Tongue (tissue), 1 donor: ENCODE measurements at regions not wholly inside any gene's neighbourhood (a gene's known extent, or its start where the extent isn't known, plus 50 kb on each side); places are given as distances from the start of the nearest gene placed in this dataset.
"Not testable (repeated sequence)": the region's sequence is repeated elsewhere in the genome, so short reads cannot be mapped to it uniquely, and the experiment has no call there.

ENCODE experiments used
- DNase-seq: peaks from one replicate; pipeline ENCODE4 v3.0.0-alpha.2; 2015

DNA sequence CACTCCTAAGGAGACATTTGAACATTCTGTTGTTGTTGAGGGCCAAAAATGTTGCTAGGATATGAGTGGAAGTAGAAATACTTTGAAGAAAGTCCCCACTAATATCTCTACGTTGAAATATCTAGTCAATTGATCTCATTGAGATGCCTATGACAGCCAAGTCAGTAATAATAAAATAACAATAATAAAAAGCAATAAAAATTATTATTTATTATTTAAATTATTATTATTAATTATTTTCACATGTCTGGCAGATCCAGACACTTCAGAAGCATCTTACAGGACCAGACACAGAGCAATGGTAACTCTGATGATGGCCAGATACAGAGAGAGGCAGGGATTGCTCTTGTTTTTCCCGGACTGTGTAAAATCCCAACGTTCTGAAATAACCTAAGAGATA lies 143.5 kb upstream of the PALMD start:
- no peak for DNase-seq

DNA sequence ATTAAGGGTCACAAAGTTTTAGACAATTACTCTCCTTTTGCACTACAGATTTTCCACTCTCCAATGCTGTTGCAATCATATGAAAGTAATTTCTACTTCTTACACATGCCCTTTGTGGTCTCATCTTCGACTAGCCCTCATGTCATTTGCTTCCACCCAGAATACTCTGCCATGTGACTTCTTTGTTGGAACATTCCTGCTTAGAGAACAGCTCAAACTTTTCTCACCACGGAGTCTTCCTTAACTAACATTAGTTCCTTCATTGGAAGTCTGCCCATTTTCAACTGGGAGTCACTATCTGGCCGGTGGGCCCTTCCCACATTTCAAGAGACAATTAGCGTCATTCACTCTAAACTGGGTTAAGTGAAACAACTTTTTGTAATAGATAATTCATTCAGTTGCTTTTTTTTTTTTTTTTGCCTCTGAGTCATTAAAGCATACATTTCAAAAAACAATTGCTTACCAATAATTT lies 142.6 kb upstream of the PALMD start:
- peak; percentile 35 for DNase-seq

DNA sequence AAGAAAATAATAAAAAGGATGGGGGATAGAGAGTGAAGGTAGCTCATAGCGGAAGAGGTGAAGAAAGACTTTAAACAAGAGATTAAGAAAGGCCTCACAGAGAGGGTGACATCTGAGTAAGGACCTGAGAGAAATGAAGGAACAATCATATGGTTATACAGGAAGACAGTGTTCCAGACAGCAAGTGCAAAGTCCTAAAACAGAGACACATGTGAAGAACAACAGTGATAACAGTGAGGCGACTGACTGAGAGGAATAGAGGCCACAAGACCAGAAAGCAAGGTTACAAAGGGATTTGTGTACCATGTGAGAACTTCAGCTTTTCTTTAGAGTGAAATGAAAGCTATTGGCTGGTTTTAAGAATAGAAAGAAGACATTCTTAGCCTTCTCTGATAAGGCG lies 141.6 kb upstream of the PALMD start:
- DNase-seq, result no peak

DNA sequence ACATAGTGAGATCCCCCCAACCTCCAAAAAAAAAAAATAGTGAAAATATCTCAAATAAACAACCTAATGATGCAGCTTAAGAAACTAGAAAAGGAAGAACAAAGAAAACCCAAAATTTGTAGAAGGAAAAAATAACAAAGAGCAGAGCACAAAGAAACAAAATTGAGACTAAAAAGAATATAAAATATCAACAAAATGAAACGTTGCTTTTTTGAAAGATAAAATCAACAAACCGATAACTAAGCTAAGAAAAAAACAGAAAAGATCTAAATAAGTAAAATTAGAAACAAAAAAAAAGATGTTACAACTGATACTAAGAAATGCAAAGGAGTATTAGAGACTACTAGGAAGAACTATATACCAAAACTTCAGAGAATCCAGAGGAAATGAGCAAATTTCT lies 139.3 kb upstream of the PALMD start:
- no peak for DNase-seq

DNA sequence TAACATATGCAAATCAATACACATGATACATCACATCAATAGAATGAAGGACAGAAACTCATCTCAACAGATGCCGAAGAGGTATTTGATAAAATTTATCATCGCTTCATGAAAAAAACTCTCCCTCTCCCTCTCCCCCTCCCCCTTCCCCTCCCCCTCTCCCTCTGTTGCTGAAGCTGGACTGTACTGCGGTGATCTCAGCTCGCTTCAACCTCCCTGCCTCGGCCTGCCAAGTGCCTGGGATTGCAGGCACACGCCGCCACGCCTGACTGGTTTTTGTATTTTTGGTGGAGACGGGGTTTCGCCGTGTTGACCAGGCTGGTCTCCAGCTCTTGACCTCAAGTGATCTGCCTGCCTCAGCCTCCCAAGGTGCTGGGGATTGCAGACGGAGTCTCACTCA lies 138.5 kb upstream of the PALMD start:
- DNase-seq, result not testable (repeated sequence)

DNA sequence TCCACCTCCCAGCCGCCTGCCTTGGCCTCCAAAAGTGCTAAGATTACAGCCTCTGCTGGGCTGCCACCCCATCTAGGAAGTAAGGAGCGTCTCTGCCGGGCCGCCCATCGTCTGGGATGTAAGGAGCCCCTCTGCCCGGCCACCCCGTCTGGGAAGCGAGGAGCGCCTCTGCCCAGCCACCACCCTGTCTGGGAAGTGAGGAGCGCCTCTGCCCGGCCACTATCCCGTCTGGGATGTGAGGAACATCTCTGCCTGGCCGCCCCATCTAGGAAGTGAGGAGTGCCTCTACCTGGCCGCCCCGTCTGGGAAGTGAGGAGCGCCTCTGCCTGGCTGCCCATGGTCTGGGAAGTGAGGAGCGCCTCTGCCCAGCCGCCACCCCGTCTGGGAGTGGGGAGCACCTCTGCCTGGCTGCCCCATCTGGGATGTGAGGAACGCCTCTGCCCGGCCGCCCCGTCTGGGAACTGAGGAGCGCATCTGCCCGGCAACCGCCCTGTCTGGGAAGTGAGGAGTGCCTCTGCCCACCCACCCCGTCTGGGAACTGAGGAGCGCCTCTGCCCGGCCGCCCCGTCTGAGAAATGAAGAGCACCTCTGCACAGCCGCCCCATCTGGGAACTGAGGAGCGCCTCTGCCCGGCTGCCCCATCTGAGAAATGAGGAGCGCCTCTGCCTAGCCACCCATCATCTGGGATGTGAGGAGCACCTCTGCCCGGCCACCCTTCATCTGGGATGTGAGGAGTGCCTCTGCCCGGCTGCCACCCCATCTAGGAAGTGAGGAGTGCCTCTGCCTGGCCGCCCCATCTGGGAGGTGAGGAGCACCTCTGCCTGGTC lies 137.8 kb upstream of the PALMD start:
- DNase-seq, result no peak

DNA sequence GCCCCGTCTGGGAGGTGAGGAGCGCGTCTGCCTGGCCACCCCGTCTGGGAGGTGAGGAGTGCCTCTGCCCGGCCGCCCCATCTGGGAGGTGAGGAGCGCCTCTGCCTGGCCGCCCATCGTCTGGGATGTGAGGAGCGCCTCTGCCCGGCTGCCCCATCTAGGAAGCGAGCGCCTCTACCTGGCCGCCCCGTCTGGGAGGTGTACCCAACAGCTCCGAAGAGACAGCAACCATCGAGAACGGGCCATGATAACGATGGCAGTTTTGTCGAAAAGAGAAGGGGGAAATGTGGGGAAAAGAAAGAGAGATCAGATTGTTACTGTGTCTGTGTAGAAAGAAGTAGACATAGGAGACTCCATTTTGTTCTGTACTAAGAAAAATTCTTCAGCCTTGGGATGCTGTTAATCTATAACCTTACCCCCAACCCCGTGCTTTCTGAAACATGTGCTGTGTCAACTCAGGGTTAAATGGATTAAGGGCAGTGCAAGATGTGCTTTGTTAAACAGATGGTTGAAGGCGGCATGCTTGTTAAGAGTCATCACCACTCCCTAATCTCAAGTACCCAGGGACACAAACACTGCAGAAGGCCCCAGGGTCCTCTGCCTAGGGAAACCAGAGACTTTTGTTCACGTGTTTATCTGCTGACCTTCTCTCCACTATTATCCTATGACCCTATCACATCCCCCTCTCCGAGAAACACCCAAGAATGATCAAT lies 137.0 kb upstream of the PALMD start:
- not testable (repeated sequence) for DNase-seq

DNA sequence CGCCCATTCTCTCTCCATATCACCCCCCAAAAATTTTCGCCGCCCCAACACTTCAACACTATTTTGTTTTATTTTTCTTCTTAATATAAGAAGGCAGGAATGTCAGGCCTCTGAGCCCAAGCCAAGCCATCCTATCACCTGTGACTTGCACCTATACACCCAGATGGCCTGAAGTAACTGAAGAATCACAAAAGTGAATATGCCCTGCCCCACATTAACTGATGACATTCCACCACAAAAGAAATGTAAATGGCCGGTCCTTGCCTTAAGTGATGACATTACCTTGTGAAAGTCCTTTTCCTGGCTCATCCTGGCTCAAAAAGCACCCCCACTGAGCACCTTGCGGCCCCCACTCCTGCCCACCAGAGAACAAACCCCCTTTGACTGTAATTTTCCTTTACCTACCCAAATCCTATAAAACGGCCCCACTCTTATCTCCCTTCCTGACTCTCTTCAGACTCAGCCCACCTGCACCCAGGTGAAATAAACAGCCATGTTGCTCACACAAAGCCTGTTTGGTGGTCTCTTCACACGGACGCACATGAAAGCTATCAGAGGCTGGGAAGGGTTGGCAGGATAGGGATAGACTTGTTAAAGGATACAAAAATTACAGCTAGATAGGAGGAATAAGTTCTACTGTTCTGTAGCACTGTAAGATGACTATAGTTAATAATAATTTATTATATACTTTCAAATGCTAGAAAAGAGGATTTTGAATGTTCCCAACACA lies 130.9 kb upstream of the PALMD start:
- DNase-seq, result not testable (repeated sequence)

DNA sequence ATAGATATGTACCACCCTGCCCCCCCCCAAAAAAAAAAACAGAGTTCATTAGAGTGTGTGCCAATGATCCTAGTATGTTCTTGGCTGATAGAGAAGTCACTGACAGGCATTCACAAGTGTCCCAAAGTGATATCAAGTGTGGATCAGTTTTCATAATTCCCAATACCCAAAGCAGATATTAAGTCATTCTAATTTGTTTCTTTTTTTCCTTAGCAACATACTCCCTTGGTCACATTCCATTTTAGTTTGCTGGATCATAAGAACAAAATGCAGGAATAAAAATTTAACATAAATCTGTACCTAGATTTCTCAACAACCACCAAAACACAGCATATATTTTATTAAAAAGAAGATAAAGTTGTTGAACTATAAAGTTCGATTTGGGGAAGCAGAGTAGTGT lies 129.8 kb upstream of the PALMD start:
- DNase-seq, result peak; percentile 32

DNA sequence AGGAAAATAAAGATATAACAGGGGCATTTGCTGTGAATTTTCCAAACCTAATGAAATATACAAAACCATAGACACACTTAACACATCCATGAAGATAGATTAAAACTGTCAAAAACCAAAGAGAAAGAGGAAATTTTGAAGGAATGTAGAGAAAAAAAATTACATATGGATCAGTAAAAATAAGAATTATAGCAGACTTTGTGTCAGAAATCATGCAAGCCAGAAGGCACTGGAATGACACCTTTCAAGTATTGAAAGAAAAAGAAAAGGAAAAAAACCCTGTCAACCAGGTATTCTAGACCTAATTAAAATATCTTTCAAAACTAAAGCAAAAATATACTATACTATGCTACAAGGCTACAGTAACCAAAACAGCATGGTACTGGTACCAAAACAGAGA lies 125.8 kb upstream of the PALMD start:
- DNase-seq, result no peak

DNA sequence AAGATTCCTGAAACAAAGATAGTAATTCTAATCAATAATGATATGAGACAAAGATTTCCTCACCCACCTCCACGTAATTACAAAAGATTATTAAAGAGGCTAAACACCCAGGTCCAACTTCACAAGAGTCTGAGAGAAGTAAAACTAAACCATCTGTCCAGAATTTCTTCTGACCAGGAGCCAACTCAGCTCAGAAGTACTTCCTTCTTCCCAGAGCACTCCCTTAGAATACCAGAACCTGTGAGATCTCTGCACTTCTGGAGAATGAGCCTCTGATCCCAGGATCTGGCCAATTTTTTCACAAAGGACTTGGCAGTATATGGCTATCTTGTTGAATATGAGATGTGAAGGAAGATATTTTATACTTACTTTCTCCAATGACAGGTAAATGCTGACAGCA lies 120.6 kb upstream of the PALMD start:
- DNase-seq, result no peak

DNA sequence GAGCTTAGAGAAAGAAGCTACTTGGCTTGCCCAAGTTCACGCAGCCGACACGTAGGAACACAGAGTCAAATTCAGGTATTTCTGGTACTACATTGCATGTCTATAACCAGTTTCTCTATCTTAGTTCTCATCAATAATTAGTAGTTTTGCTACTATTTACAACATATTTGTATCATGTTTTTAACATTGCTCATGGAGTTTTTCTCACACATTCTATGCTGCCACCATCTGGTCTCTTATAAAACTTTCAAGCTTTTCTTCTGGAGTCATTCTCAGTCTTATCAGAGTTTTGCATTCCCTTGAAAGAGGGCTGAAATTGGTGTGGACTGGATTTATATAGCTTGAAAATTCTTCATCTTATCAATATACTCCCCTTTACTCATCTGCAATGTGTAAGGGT lies 118.8 kb upstream of the PALMD start:
- peak; percentile 48 for DNase-seq

DNA sequence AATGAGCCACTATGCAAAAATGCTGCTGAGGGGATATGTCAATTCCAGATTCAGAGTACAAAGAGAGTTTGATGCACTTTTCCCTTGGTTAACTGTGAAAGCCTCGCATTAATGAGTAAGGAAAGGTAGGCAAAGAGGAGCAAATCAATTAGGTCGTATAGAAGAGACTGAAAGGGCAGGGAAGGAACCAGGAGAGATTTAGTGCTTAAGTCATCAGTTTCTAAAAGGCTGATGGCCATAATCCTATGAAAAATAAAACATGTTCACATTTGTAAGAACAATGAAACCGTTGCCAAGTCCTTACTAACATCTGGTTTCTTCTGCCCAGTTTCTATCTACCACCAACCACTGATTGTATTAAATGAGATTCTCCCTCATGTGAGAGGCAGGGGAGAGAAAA lies 118.4 kb upstream of the PALMD start:
- no peak for DNase-seq

DNA sequence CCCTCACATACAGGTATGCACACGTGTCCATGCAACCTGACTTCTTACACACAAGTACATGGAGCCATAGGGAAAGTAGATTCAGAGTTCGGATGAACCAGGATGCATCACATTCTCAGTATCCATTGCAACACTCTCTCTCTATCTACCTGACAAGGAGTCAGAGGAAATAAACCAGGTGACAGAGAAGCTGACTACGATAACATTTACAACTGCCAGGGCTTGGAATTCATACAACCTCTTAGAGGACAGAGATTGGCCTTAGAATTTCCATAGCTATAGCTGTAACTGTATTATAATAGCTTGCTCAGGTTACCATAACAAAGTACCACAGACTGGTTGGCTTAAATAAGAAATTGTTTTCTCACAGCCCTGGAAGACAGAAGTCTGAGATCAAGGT lies 116.9 kb upstream of the PALMD start:
- no peak for DNase-seq

DNA sequence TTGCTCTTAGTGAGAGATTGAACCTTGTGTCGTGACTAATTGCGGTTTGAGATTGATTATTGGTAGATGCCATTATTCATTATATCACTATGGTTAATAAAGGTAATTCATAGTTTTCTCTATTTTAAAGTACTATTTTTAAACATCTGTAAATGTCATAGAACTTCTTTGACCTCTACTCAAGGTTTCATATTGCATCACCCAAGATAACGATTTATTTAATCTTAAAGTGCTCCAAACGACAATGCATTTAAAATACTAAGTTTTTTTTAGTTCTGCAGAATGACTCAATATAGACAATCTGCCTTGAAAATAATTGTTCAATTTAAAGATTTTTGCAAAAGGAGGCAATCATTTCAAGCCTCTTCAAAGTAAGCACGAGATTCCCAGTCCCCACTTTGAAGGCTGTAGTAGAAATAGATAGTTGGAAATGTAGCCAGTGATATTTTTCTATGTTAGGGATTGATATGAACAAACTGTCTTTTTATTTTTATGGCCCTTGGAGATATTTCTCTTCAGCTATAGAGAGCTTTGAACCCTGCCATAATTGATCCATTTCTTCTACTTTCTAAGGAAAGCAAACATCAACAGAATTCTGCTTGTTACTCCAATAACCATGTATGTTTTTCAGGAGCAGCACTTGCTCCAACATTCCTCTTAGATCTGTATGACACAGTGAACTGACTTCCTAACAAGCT lies 114.2 kb upstream of the PALMD start:
- no peak for DNase-seq

DNA sequence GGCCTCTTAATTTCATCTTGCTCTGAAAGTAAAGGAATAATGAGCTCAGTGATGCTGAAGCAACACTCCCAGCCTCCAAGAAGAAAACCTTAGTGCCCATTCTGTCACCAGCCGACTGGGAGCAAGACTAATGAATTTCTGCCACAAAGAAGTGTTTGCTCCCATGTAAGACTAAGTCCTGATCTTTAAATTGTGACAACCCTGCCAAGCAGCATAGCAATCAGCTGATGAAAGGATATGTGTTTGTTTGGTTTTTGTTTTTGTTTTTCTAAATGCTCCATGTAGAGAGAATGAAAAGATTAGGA lies 113.7 kb upstream of the PALMD start:
- DNase-seq, result no peak

DNA sequence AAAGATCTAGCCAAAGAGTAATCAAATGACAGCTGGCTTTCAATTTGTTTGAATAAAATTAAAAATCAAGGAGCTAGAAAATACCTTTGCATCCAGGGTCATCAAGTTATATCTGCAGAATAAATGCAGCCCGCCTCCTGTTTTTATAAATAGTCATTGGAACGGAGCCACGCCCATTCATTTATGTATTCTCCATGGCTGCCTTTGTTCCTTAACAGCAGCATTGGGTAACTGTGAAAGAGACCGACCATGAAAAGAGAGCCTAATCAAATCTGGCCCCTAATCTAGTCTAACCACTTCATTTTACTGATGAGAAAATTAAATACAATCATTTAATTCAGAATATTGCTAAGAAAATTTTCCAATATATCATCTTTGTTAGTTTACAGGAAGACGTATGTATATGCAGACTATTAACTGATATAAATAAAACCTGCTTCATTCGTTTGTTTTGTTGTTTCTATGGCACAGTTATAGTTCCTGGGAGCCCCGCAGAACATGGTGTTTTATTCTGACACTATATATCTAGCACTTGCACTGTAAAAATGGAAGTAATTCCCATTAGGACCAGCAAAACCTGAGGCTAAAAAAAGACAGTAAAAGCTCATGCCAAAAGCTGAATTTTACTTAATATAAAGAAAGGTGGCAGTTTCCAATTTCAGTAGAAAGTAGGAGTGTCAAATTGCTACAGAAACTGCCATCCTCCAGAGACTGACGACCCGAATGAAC lies 111.8 kb upstream of the PALMD start:
- DNase-seq, result peak; percentile 79

DNA sequence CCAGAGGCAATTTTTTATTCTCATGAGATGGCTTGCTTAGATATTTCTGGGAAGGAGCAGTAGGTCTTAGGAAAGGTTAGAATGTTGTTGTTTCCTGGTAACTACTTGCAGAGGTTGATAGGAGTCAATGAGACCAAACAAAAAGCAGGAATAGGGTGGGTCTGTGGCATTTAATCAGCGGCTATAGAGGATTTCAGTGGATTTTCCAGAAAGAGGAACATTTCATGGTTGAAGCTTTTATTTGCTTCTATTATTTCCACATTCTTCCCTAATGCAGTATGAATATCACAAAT lies 111.3 kb upstream of the PALMD start:
- no peak for DNase-seq

DNA sequence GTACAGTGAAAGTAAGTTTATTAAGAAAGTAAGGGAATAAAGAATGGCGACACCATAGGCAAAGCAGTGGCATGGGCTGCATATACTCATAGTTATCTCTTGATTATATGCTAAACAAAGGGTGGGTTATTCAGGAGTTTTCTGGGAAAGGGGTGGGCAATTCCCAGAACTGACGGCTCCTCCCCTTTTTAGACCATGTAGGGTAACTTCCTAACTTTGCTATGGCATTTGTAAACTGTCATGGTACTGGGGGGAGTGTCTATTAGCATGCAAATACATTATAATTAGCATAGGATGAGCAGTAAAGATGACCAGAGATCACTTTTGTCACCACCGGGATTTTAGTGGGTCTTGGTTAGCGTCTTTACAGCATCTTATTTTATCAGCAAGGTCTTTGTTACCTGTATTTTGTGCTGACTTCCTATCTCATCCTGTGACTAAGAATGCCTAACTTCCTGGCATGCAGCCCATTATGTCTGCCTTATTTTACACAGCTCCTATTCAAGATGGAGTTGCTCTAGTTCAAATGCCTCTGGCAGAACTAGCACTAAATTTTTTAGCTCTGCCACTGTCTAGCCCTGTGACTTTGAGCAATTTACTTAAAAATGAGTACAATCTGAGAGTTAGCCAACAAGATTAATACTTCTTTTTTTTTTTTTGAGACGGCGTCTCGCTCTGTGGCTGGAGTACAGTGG lies 110.3 kb upstream of the PALMD start:
- no peak for DNase-seq

DNA sequence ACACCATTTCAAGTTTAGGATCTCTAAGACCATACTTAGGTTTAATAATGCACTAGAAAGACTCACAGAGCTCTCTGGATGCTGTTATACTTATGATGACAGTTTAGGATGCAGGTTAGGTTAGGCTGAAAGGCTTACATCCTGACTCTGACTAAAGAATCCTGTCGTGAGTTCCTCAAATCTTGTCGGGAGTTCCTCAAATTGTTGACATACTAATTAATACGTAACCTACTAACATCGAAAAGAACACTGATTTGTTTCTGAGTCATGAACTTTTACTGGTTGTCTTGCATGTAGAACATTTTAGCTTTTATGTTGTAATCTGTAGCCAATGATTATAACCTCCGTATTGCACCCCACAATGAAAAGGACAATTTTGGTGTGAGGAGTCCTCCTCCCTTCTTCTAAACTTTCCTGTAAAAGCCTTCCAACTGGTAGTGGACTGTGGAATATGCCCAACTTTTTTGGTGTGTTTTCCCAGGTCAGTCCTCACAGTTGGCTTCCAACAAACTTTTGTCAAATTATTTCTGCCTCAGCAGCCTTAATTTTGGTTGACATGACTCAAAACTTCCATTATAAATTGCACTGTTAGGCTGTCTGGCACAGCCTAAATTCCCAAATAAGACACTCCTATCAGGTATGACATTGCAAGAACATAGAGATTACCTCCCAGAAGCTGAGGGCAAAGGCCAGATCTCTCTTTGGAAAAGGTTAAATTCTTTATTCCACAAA lies 107.9 kb upstream of the PALMD start:
- no peak for DNase-seq

DNA sequence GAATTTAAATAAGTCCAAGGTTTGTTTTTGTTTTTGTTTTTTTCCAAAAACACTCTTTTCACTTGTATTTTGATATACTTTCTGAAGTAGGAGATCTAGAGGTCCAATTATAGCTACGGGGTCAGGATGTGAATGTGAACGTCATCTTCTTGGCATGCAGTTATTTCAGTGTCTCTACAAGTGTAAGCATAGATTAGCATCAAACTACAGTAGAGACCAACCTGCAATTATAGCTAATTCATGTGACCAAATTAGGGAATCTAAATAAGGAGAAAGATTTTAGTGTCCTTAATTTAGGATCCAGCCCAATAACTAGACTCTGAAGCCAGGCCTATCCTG lies 107.3 kb upstream of the PALMD start:
- no peak for DNase-seq
